H1 (cell line): ENCODE measurements at regions not wholly inside any gene's neighbourhood (a gene's known extent, or its start where the extent isn't known, plus 50 kb on each side); places are given as distances from the start of the nearest gene placed in this dataset.

Experiments
- CTCF ChIA-PET: fragments of 300-600 bp; sonication (Branson Sonifier 250); formaldehyde crosslinking; loops from one replicate; lab custom pipeline; 2021; ENCODE audit not compliant: partially characterized antibody; lab: Charles Lee
- POLR2A ChIA-PET: fragments of 300-600 bp; sonication (Branson Sonifier 250); formaldehyde crosslinking; loops from one replicate; lab custom pipeline; 2021; ENCODE audit warnings: inconsistent platforms; ENCODE audit not compliant: partially characterized antibody; lab: Charles Lee
- DNase-seq, 2 experiments: peaks; one replicate each; pipeline versions ENCODE4 v3.0.0 to v3.0.0-alpha.2; 2010 to 2022; ENCODE audit warnings: low spot score in 2 of 2, low read depth in 1 of 2, mixed read lengths in 1 of 2
- FAIRE-seq: peaks from 2 replicates; lab custom pipeline; 2011; peaks lifted over from hg19 to GRCh38; lab: Jason Lieb, UNC
- H2AFZ ChIP-seq: 2 replicates; pipeline ENCODE4 v1.8.1; 2012; ENCODE audit warnings: low read length, inconsistent platforms
- H2AK5ac ChIP-seq: 2 replicates; pipeline ENCODE4 v1.6.1; 2013; ENCODE audit warnings: low read depth, low read length
- H2BK120ac ChIP-seq: replicated peaks from 2 replicates; pipeline ENCODE3; 2013; ENCODE audit warnings: low read depth, low read length, inconsistent platforms
- H2BK12ac ChIP-seq: 2 replicates; pipeline ENCODE4 v1.6.1; 2013; ENCODE audit warnings: low read depth, low read length
- H2BK15ac ChIP-seq: 2 replicates; pipeline ENCODE4 v1.6.1; 2013; ENCODE audit warnings: low read length
- H2BK20ac ChIP-seq: 2 replicates; pipeline ENCODE4 v1.6.1; 2013; ENCODE audit warnings: low read length
- H2BK5ac ChIP-seq: 2 replicates; pipeline ENCODE4 v1.6.1; 2013; ENCODE audit warnings: low read depth, low read length
- H3K14ac ChIP-seq: 2 replicates; pipeline ENCODE4 v1.6.1; 2013; ENCODE audit warnings: inconsistent platforms; ENCODE audit not compliant: insufficient read length
- H3K18ac ChIP-seq: 2 replicates; pipeline ENCODE4 v1.6.1; 2013; ENCODE audit warnings: low read length; ENCODE audit errors: extremely low read depth
- H3K23ac ChIP-seq: 2 replicates; pipeline ENCODE4 v1.6.1; 2013; ENCODE audit warnings: inconsistent platforms; ENCODE audit not compliant: insufficient read length
- H3K23me2 ChIP-seq: 2 replicates; pipeline ENCODE4 v1.6.1; 2013; ENCODE audit warnings: low read depth, low read length
- H3K27ac ChIP-seq: 2 replicates; pipeline ENCODE4 v1.6.1; 2011; ENCODE audit warnings: low read depth, low read length, inconsistent platforms
- H3K27me3 ChIP-seq, 4 experiments: replicated peaks in 1 of 4; 1 replicate in 1 of 4; 2 replicates in 3 of 4; pipeline versions ENCODE4 v1.6.1 to v1.8.1; 2011 to 2013; ENCODE audit warnings: low read length in 3 of 4, mild to moderate bottlenecking in 3 of 4, inconsistent platforms in 2 of 4, mixed read lengths in 2 of 4, moderate library complexity in 1 of 4; ENCODE audit not compliant: control insufficient read depth in 3 of 4, insufficient read depth in 3 of 4; ENCODE audit errors: extremely low read depth in 1 of 4
- H3K36me3 ChIP-seq, 4 experiments: 2 replicates each; pipeline versions ENCODE4 v1.6.1 to v1.8.1; 2011 to 2013; ENCODE audit warnings: mild to moderate bottlenecking in 4 of 4, low read length in 3 of 4, moderate library complexity in 2 of 4, control low read depth in 1 of 4, inconsistent platforms in 1 of 4; ENCODE audit not compliant: insufficient read depth in 4 of 4, control insufficient read depth in 2 of 4
- H3K4ac ChIP-seq: replicated peaks from 2 replicates; pipeline ENCODE3; 2013; ENCODE audit warnings: low read length, low read depth, mixed read lengths, inconsistent platforms; ENCODE audit not compliant: insufficient read length
- H3K4me1 ChIP-seq, 4 experiments: replicated peaks in 1 of 4; 1 replicate in 1 of 4; 2 replicates in 3 of 4; pipeline versions ENCODE4 v1.6.1 to v1.8.1; 2011 to 2013; ENCODE audit warnings: low read length in 3 of 4, inconsistent platforms in 2 of 4, mixed read lengths in 1 of 4; ENCODE audit not compliant: insufficient read depth in 4 of 4, control insufficient read depth in 3 of 4
- H3K4me2 ChIP-seq, 2 experiments: 2 replicates each; pipeline versions ENCODE4 v1.6.1 to v1.8.1; 2011 to 2013; ENCODE audit warnings: low read depth in 2 of 2, low read length in 2 of 2, control low read depth in 1 of 2, inconsistent platforms in 1 of 2, mild to moderate bottlenecking in 1 of 2; ENCODE audit not compliant: insufficient read depth in 1 of 2
- H3K4me3 ChIP-seq, 4 experiments: fragments of 200-600, 300-600 bp in 1 of 4; sonication (generic), shearing (Covaris generic), sonication (Bioruptor Twin) in 1 of 4; 2 replicates each; pipeline versions ENCODE4 v1.5.1 to v1.8.1; 2011 to 2016; ENCODE audit warnings: low read length in 4 of 4, low read depth in 3 of 4, control low read depth in 2 of 4, inconsistent platforms in 2 of 4, mild to moderate bottlenecking in 2 of 4, mixed read lengths in 1 of 4, moderate library complexity in 1 of 4; ENCODE audit not compliant: insufficient read depth in 2 of 4; ENCODE audit errors: extremely low read depth in 1 of 4
- H3K56ac ChIP-seq: replicated peaks from 2 replicates; pipeline ENCODE3; 2013; ENCODE audit warnings: low read depth, mild to moderate bottlenecking, mixed read lengths, low read length, inconsistent platforms; ENCODE audit not compliant: insufficient read length
- H3K79me1 ChIP-seq: 2 replicates; pipeline ENCODE4 v1.6.1; 2013; ENCODE audit warnings: low read depth, low read length, control low read depth
- H3K79me2 ChIP-seq, 2 experiments: 2 replicates each; pipeline versions ENCODE4 v1.6.1 to v1.8.1; 2012 to 2013; ENCODE audit warnings: low read length in 2 of 2, mild to moderate bottlenecking in 2 of 2, inconsistent platforms in 1 of 2; ENCODE audit not compliant: insufficient read depth in 2 of 2, control insufficient read depth in 1 of 2
- H3K9ac ChIP-seq, 4 experiments: replicated peaks in 1 of 4; 1 replicate in 1 of 4; 2 replicates in 3 of 4; pipeline versions ENCODE4 v1.6.1 to v1.8.1; 2011 to 2013; ENCODE audit warnings: low read depth in 3 of 4, low read length in 3 of 4, control low read depth in 2 of 4, mild to moderate bottlenecking in 2 of 4, moderate library complexity in 2 of 4, inconsistent platforms in 1 of 4; ENCODE audit errors: extremely low read depth in 1 of 4
- H3K9me3 ChIP-seq, 2 experiments: 2 replicates each; pipeline versions ENCODE4 v1.6.1 to v1.8.1; 2012 to 2013; ENCODE audit warnings: mild to moderate bottlenecking in 2 of 2, moderate library complexity in 2 of 2, control low read depth in 1 of 2, inconsistent platforms in 1 of 2, low read depth in 1 of 2, low read length in 1 of 2, mixed read lengths in 1 of 2; ENCODE audit not compliant: insufficient read depth in 2 of 2
- H4K20me1 ChIP-seq, 2 experiments: replicated peaks in 1 of 2; 2 replicates each; pipeline versions ENCODE3 to v1.8.1; 2011 to 2013; ENCODE audit warnings: inconsistent platforms in 2 of 2, low read length in 2 of 2, mild to moderate bottlenecking in 1 of 2; ENCODE audit not compliant: insufficient read depth in 2 of 2, control insufficient read depth in 1 of 2
- H4K5ac ChIP-seq: 2 replicates; pipeline ENCODE4 v1.6.1; 2013; ENCODE audit warnings: low read length, low read depth, mixed read lengths, inconsistent platforms; ENCODE audit not compliant: insufficient read length
- H4K8ac ChIP-seq: 2 replicates; pipeline ENCODE4 v1.8.0; 2013; ENCODE audit warnings: mild to moderate bottlenecking, moderate library complexity, low read length, inconsistent platforms; ENCODE audit not compliant: insufficient read depth; ENCODE audit errors: extremely low read depth
- H4K91ac ChIP-seq: replicated peaks from 2 replicates; pipeline ENCODE3; 2013; ENCODE audit warnings: low read length, mixed read lengths, inconsistent platforms; ENCODE audit not compliant: insufficient read length
- WGBS, 2 experiments: shearing (Covaris generic) in 1 of 2; methylation state at CpG; one replicate each; pipeline versions ENCODE4 v1.1.6 to v1.1.7; 2013 to 2015; ENCODE audit warnings: low lambda C conversion rate in 2 of 2, mixed read lengths in 2 of 2, inconsistent platforms in 1 of 2, low coverage in 1 of 2, missing lambda C conversion rate in 1 of 2; ENCODE audit not compliant: insufficient replicate concordance in 2 of 2, insufficient coverage in 1 of 2, insufficient read length in 1 of 2; ENCODE audit errors: extremely low coverage in 1 of 2, missing lambda C conversion rate in 1 of 2; 5-methylcytosine and 5-hydroxymethylcytosine counted together
- TF ChIP-seq, protein P1 (sequence below): IDR thresholded peaks from 2 replicates; pipeline ENCODE4 v1.6.1; 2011; ENCODE audit warnings: low read length, improper control_type of control experiment

DNA sequence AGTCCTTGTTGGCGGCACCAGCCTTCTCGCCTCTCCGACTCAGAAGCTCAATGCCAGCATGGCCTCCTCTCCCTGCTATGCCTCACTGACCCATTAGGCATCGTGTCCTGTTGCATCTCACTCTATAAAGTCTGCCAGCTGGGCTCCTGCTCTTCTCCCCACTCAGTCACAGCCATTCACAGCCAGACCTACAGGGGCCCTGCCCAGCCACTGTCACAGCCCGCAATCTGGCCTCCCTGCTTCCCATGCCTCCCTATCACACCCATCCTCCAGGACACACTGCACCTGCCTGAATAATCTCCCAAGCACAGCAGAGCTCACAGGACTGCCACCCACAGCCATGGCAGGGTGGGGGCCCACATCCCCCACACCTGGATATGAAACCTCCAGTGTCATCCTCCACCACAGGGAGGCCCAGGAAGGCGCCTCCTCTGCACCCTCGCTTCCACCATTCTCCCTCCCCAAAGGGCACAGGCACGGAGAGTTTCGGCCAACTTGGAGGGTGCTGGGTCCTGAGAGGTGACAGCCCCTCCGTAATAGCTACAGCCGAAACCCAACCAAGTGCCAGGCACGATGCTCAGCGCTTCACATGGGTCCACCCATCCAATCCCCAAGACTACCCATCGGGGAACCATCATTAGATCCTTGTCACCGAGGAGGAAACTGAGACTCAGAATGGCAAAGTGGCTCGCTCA is 370.3 kb downstream of the BCL11B start:
- Histone ChIP-seq H3K4me3 (no peak overlapping the region), H3K27ac (no peak overlapping the region), H3K9ac (no peak overlapping the region), H2AK5ac (no peak overlapping the region), H2BK120ac (no peak overlapping the region), H4K8ac (no peak overlapping the region), H3K79me1 (no peaks in the 10 kb centered on the region), H2BK15ac (no peak overlapping the region), H2BK5ac (no peak overlapping the region), H3K9me3 (no peaks in the 10 kb centered on the region), H2BK20ac (no peak overlapping the region), H3K23me2 (no peaks in the 10 kb centered on the region), H3K23ac (no peak overlapping the region), H4K91ac (no peak overlapping the region), H4K5ac (no peak overlapping the region), H3K36me3 (no peaks in the 10 kb centered on the region), H3K27me3 (no peaks in the 10 kb centered on the region), H3K4me1 (peaks cover 0 to 8% (median 2%) of the 10 kb centered on the region in 4 experiments; a peak in 5 of 7 replicates), H2AFZ (no peak overlapping the region), H3K14ac (no peak overlapping the region), H3K18ac (no peak overlapping the region), H3K79me2 (no peaks in the 10 kb centered on the region), H3K56ac (no peak overlapping the region), H3K4me2 (no peak overlapping the region), H2BK12ac (no peak overlapping the region), H4K20me1 (peaks cover 0 to 1% of the 10 kb centered on the region in 2 experiments), H3K4ac (no peak overlapping the region)
- POLR2A ChIA-PET: interaction anchor here (0.7 kb wide), 1 partner anchor 329 kb away, joined by 3 read pairs; no protein-coding TSS in a partner anchor
- TF ChIP-seq, protein P1, sequence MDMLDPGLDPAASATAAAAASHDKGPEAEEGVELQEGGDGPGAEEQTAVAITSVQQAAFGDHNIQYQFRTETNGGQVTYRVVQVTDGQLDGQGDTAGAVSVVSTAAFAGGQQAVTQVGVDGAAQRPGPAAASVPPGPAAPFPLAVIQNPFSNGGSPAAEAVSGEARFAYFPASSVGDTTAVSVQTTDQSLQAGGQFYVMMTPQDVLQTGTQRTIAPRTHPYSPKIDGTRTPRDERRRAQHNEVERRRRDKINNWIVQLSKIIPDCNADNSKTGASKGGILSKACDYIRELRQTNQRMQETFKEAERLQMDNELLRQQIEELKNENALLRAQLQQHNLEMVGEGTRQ: no peak
- 90% methylated on average over 16 of the region's 16 CpGs; no CpG with 5 or more reads in 1 of the 2 experiments for WGBS, 2 experiments
- DNase-seq: no peak
- CTCF ChIA-PET: no interaction called here
- FAIRE-seq: no peak
